Left ventricle myocardium inferior (tissue), 1 donor: ENCODE measurements at regions not wholly inside any gene's neighbourhood (a gene's known extent, or its start where the extent isn't known, plus 50 kb on each side); places are given as distances from the start of the nearest gene placed in this dataset.

Experiments used
- DNase-seq: peaks from one replicate; pipeline ENCODE4 v3.0.0-alpha.2; 2020
- H3K27ac ChIP-seq: fragments of 200-600 bp; replicated peaks from 2 replicates; pipeline ENCODE4 v1.8.0; 2021
- H3K27me3 ChIP-seq: fragments of 200-600 bp; 2 replicates; pipeline ENCODE4 v1.8.0; 2021; ENCODE audit warnings: low read depth
- H3K36me3 ChIP-seq: fragments of 200-600 bp; 2 replicates; pipeline ENCODE4 v1.8.0; 2021
- H3K4me1 ChIP-seq: fragments of 200-600 bp; 2 replicates; pipeline ENCODE4 v1.8.0; 2021
- H3K4me3 ChIP-seq: fragments of 200-600 bp; 2 replicates; pipeline ENCODE4 v1.8.0; 2021; ENCODE audit warnings: mild to moderate bottlenecking, moderate library complexity
- H3K9me3 ChIP-seq: fragments of 200-600 bp; replicated peaks from 2 replicates; pipeline ENCODE4 v1.8.0; 2021
- CTCF ChIP-seq: fragments of 200-600 bp; IDR thresholded peaks from 2 replicates; pipeline ENCODE4 v1.8.0; 2021; ENCODE audit warnings: antibody characterized with exemption, mild to moderate bottlenecking, borderline replicate concordance
- intact Hi-C: fragments of 100-400 bp; cut with micrococcal nuclease; formaldehyde crosslinking; loops from one replicate; pipeline ENCODE4 v1.11.0; 2022
- donor health status: DM: no; HTN: yes; CAD: no; lungs with severe emphysema.

- no peak for DNase-seq
- peaks cover 7% of the 10 kb centered on the region for H3K9me3 ChIP-seq
- H3K27me3 ChIP-seq = peaks cover 7% of the 10 kb centered on the region
- no peak overlapping the region for H3K27ac ChIP-seq
- no peaks in the 10 kb centered on the region for H3K36me3 ChIP-seq
- no peak overlapping the region for H3K4me3 ChIP-seq
- intact Hi-C loops = no loop called here
- peaks cover 9% of the 10 kb centered on the region for H3K4me1 ChIP-seq
- no peak for TF ChIP-seq CTCF
Measured at GRCh38 chr15:93432474-93432873, 343.5 kb upstream of the RGMA start.

GRCh38 chr15:93428807-93429351 lies 339.9 kb upstream of the RGMA start:
- Histone ChIP-seq H3K27ac (no peak overlapping the region), H3K27me3 (peaks cover 7% of the 10 kb centered on the region), H3K36me3 (no peaks in the 10 kb centered on the region), H3K4me3 (no peak overlapping the region), H3K9me3 (peaks cover 7% of the 10 kb centered on the region), H3K4me1 (peaks cover 9% of the 10 kb centered on the region)
- DNase-seq = no peak
- intact Hi-C loops = no loop called here
- TF ChIP-seq CTCF = no peak

GRCh38 chr15:93428150-93428549 lies 339.1 kb upstream of the RGMA start:
- H3K4me1 ChIP-seq = peaks cover 9% of the 10 kb centered on the region
- DNase-seq = no peak
- H3K9me3 ChIP-seq = peaks cover 7% of the 10 kb centered on the region
- intact Hi-C loops = no loop called here
- TF ChIP-seq CTCF = no peak
- H3K27me3 ChIP-seq = peaks cover 7% of the 10 kb centered on the region
- no peak overlapping the region for H3K27ac ChIP-seq
- H3K4me3 ChIP-seq = no peak overlapping the region
- H3K36me3 ChIP-seq = no peaks in the 10 kb centered on the region

- Histone ChIP-seq H3K27ac (no peak overlapping the region), H3K27me3 (peaks cover 7% of the 10 kb centered on the region), H3K4me1 (peaks cover 9% of the 10 kb centered on the region), H3K9me3 (no peaks in the 10 kb centered on the region), H3K4me3 (no peak overlapping the region), H3K36me3 (no peaks in the 10 kb centered on the region)
- intact Hi-C loops = no loop called here
- TF ChIP-seq CTCF = no peak
- no peak for DNase-seq
Measured at GRCh38 chr15:93424131-93424530, 335.1 kb upstream of the RGMA start.

GRCh38 chr15:93422476-93422875 lies 333.5 kb upstream of the RGMA start:
- Histone ChIP-seq H3K9me3 (no peaks in the 10 kb centered on the region), H3K27ac (no peak overlapping the region), H3K27me3 (peaks cover 18% of the 10 kb centered on the region), H3K36me3 (no peaks in the 10 kb centered on the region), H3K4me1 (peaks cover 8% of the 10 kb centered on the region), H3K4me3 (no peak overlapping the region)
- no peak for DNase-seq
- intact Hi-C loops = no loop called here
- TF ChIP-seq CTCF = no peak
